ENCODE measurements at regions not wholly inside any gene's neighbourhood (a gene's known extent, or its start where the extent isn't known, plus 50 kb on each side); places are given as distances from the start of the nearest gene placed in this dataset.

- H3K79me2 ChIP-seq (ENCODE audit: insufficient read depth, low read depth, low read length), result no peaks in the 10 kb centered on the region
- H2AFZ ChIP-seq (ENCODE audit: low read length), result no peak overlapping the region
- TF ChIP-seq EZH2phosphoT487 (IDR thresholded peaks at IDR 0.05; ENCODE audit: borderline replicate concordance, low read depth, low read length) (no peak), CTCF (conservative IDR thresholded peaks at IDR 0.05; ENCODE audit: low read length) (no peak)
- H3K27ac ChIP-seq (ENCODE audit: low read depth, low read length, poor library complexity, severe bottlenecking), result no peak overlapping the region
- CTCF ChIA-PET (ENCODE audit: unreplicated experiment), result no interaction called here
- H3K9me2 ChIP-seq (ENCODE audit: insufficient read depth, low read length), result no peaks in the 10 kb centered on the region
- H3K9me3 ChIP-seq (ENCODE audit: low read length), result no peaks in the 10 kb centered on the region
- H3K4me2 ChIP-seq (ENCODE audit: low read length), result no peak overlapping the region
- BruUV-seq (replicated peaks), result no TSS peak
- intact Hi-C loops (cut with micrococcal nuclease; ENCODE audit: unreplicated experiment), result no loop called here
- H3K4me1 ChIP-seq (ENCODE audit: insufficient read depth, low read length, poor library complexity, severe bottlenecking), result no peaks in the 10 kb centered on the region
- H3K36me3 ChIP-seq (ENCODE audit: insufficient read depth, low read length), result no peaks in the 10 kb centered on the region
- no peak overlapping the region for H3K4me3 ChIP-seq (ENCODE audit: low read depth, low read length, poor library complexity, severe bottlenecking)
- no peaks in the 10 kb centered on the region for H4K20me1 ChIP-seq (ENCODE audit: insufficient read depth, low read length)
- POLR2A ChIA-PET, result interaction anchor here (0.6 kb wide), 1 partner anchor 73 kb away, joined by 3 read pairs; no protein-coding TSS in a partner anchor
- no peak for DNase-seq (ENCODE audit: low spot score)
These were observed 347.3 kb downstream of the SPRY1 start for GRCh38 chr4:123743848-123744247.

GRCh38 chr4:123744664-123745290 lies 348.2 kb downstream of the SPRY1 start:
- no peak overlapping the region for H3K27ac ChIP-seq (ENCODE audit: low read depth, low read length, poor library complexity, severe bottlenecking)
- no peak overlapping the region for H3K4me3 ChIP-seq (ENCODE audit: low read depth, low read length, poor library complexity, severe bottlenecking)
- no peak for DNase-seq (ENCODE audit: low spot score)
- H3K79me2 ChIP-seq (ENCODE audit: insufficient read depth, low read depth, low read length), result no peaks in the 10 kb centered on the region
- ChIA-PET CTCF (ENCODE audit: unreplicated experiment) (no interaction called here), POLR2A (no interaction called here)
- H3K36me3 ChIP-seq (ENCODE audit: insufficient read depth, low read length), result no peaks in the 10 kb centered on the region
- BruUV-seq (replicated peaks), result no TSS peak
- no peaks in the 10 kb centered on the region for H3K9me3 ChIP-seq (ENCODE audit: low read length)
- intact Hi-C loops (cut with micrococcal nuclease; ENCODE audit: unreplicated experiment), result no loop called here
- no peak overlapping the region for H2AFZ ChIP-seq (ENCODE audit: low read length)
- H4K20me1 ChIP-seq (ENCODE audit: insufficient read depth, low read length), result no peaks in the 10 kb centered on the region
- no peak overlapping the region for H3K4me2 ChIP-seq (ENCODE audit: low read length)
- H3K4me1 ChIP-seq (ENCODE audit: insufficient read depth, low read length, poor library complexity, severe bottlenecking), result no peaks in the 10 kb centered on the region
- TF ChIP-seq CTCF (conservative IDR thresholded peaks at IDR 0.05; ENCODE audit: low read length), result no peak
- TF ChIP-seq EZH2phosphoT487 (IDR thresholded peaks at IDR 0.05; ENCODE audit: borderline replicate concordance, low read depth, low read length), result no peak
- H3K9me2 ChIP-seq (ENCODE audit: insufficient read depth, low read length), result no peaks in the 10 kb centered on the region

GRCh38 chr4:123747016-123747415 lies 350.4 kb downstream of the SPRY1 start:
- no peaks in the 10 kb centered on the region for H3K4me1 ChIP-seq (ENCODE audit: insufficient read depth, low read length, poor library complexity, severe bottlenecking)
- no peaks in the 10 kb centered on the region for H4K20me1 ChIP-seq (ENCODE audit: insufficient read depth, low read length)
- no peak overlapping the region for H3K4me3 ChIP-seq (ENCODE audit: low read depth, low read length, poor library complexity, severe bottlenecking)
- POLR2A ChIA-PET, result interaction anchor here (1.0 kb wide), 1 partner anchor 12 kb away, joined by 3 read pairs; no protein-coding TSS in a partner anchor
- TF ChIP-seq EZH2phosphoT487 (IDR thresholded peaks at IDR 0.05; ENCODE audit: borderline replicate concordance, low read depth, low read length) (no peak), CTCF (conservative IDR thresholded peaks at IDR 0.05; ENCODE audit: low read length) (0 out of 2 replicates have a peak, but pooled peaks have one; percentile 11)
- H3K27ac ChIP-seq (ENCODE audit: low read depth, low read length, poor library complexity, severe bottlenecking), result no peak overlapping the region
- intact Hi-C loops (cut with micrococcal nuclease; ENCODE audit: unreplicated experiment), result no loop called here
- CTCF ChIA-PET (ENCODE audit: unreplicated experiment), result no interaction called here
- H3K36me3 ChIP-seq (ENCODE audit: insufficient read depth, low read length), result no peaks in the 10 kb centered on the region
- no peaks in the 10 kb centered on the region for H3K9me2 ChIP-seq (ENCODE audit: insufficient read depth, low read length)
- H3K9me3 ChIP-seq (ENCODE audit: low read length), result no peaks in the 10 kb centered on the region
- no peaks in the 10 kb centered on the region for H3K79me2 ChIP-seq (ENCODE audit: insufficient read depth, low read depth, low read length)
- no TSS peak for BruUV-seq (replicated peaks)
- no peak overlapping the region for H3K4me2 ChIP-seq (ENCODE audit: low read length)
- DNase-seq (ENCODE audit: low spot score), result no peak
- H2AFZ ChIP-seq (ENCODE audit: low read length), result no peak overlapping the region

Data from OCI-LY7 (cell line).